Retinal pigment epithelial cell (primary cell): ENCODE measurements at regions not wholly inside any gene's neighbourhood (a gene's known extent, or its start where the extent isn't known, plus 50 kb on each side); places are given as distances from the start of the nearest gene placed in this dataset.
"Not testable (repeated sequence)": the region's sequence is repeated elsewhere in the genome, so short reads cannot be mapped to it uniquely, and the experiment has no call there.

Source experiments
- DNase-seq: peaks from one replicate; pipeline ENCODE4 v3.0.0-alpha.2; 2010; ENCODE audit warnings: low read depth
- H3K4me3 ChIP-seq: 2 replicates; pipeline ENCODE4 v1.5.1; 2011; ENCODE audit warnings: mild to moderate bottlenecking, low read length, control low read depth, moderate library complexity
- TF ChIP-seq, protein P1 (sequence below): conservative IDR thresholded peaks from 2 replicates; pipeline ENCODE4 v1.5.1; 2011; ENCODE audit warnings: low read depth, low read length, control low read depth, inconsistent platforms

GRCh38 chr2:160576054-160576499 is 82.5 kb upstream of the RBMS1 start:
- no peak for DNase-seq
- TF ChIP-seq, protein P1, sequence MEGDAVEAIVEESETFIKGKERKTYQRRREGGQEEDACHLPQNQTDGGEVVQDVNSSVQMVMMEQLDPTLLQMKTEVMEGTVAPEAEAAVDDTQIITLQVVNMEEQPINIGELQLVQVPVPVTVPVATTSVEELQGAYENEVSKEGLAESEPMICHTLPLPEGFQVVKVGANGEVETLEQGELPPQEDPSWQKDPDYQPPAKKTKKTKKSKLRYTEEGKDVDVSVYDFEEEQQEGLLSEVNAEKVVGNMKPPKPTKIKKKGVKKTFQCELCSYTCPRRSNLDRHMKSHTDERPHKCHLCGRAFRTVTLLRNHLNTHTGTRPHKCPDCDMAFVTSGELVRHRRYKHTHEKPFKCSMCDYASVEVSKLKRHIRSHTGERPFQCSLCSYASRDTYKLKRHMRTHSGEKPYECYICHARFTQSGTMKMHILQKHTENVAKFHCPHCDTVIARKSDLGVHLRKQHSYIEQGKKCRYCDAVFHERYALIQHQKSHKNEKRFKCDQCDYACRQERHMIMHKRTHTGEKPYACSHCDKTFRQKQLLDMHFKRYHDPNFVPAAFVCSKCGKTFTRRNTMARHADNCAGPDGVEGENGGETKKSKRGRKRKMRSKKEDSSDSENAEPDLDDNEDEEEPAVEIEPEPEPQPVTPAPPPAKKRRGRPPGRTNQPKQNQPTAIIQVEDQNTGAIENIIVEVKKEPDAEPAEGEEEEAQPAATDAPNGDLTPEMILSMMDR, result no peak
- no peak overlapping the region for H3K4me3 ChIP-seq

DNA sequence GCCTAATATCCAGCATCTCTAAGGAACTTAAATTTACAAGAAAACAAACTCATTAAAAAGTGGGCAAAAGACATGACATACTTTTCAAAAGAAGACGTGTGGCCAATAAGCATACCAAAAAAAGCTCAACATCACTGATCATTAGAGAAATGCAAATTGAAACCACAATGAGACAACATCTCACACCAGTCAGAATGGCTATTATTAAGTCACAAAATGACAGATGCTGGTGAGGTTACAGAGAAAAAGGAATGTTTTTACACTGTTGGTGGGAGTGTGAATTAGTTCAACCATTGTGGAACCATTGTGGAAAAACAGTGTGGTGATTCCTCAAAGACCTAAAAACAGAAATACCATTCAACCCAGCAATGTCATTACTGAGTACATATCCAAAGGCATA is 83.5 kb upstream of the RBMS1 start:
- not testable (repeated sequence) for H3K4me3 ChIP-seq, DNase-seq

DNA sequence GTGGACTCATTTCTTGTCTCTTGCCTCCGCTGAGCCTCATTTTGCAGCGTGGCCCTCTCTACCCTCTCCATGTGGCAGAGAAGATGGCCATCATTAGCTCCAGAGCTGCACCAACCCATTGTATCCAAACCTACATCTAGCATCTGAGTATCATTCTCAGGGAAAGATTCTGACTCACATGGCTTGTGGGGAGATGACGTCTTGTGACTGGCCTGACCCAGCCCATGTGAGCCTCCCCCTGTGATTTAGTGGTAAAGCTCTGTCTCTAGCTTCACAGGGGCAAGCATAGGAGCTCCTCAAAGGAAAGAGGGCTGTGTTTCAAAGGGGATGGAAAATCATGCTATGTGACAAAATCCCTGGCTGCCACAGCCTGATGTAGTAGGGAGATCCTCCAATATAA is 87.4 kb upstream of the RBMS1 start:
- TF ChIP-seq, protein P1, result no peak
- DNase-seq, result peak; percentile 46

DNA sequence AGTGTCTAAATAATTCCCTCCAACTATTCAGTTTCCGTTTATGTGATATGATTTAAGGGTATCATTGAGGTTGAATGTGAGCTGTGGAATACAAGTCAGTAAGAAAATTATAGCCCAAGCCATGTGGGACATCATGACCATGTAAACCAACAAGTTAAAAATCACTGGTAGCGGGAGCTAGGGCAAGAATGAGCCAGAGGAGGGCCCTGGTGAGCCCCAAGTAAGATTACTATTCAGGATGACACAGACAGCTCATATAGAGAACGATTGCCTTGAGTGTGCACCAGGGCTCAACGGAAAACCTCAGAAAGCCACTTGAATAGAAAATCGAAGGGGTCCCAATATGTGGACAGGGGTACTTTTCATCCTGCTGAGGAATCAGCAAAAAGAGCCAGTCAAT is 87.8 kb upstream of the RBMS1 start:
- DNase-seq, result no peak
- TF ChIP-seq, protein P1, result peak; percentile 21

More for the DNA sequence above, 87.4 kb upstream of the RBMS1 start:
- no peak overlapping the region for H3K4me3 ChIP-seq

DNA sequence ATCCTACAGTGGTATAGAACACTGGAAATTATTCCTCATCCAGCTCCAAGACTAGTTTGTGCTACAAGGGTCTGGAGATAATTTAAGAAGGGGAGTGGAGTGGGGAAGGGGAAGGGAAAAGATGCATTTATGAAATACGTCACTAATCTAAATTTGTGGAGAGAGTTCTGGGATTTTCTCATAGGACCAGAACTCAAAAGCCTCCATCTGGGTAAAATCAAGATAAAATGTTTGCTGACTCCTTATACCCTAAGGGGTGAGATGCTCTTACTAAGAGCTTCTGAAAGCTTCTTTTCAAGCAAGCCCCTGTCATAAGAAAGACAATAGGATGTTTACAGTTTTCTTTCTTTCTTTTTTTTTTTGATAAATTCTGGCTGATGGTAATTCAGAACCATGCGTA is 88.5 kb upstream of the RBMS1 start:
- no peak overlapping the region for H3K4me3 ChIP-seq
- no peak for DNase-seq
- TF ChIP-seq, protein P1, result no peak

More for the DNA sequence above, 87.8 kb upstream of the RBMS1 start:
- H3K4me3 ChIP-seq, result no peak overlapping the region

- H3K4me3 ChIP-seq, result no peak overlapping the region
- peak; percentile 88 for DNase-seq
- TF ChIP-seq, protein P1, result no peak
These were observed 89.0 kb upstream of the RBMS1 start for GRCh38 chr2:160582490-160583145.

DNA sequence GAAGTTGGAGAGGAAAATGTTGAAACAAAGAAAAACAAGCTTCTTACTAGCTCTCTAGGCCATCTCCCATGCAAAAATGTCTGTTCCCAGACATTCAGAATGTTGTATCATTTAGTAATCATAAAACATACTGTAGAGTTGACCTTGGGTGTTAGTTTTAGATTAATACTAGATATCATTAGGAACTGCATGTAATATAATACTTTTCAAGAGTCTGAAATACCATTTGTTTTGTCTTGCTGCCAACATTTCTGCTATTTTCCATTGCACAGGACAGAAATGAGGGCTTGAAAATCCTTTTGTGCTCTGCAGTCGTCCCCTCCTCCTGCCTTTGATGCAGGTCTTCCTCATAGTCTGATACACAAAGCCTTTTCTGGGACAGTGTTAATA is 89.5 kb upstream of the RBMS1 start:
- no peak overlapping the region for H3K4me3 ChIP-seq
- peak; percentile 68 for DNase-seq
- TF ChIP-seq, protein P1, result no peak
